Stimulated activated CD4-positive, alpha-beta T cell treated with anti-CD3 and anti-CD28 coated beads, Interleukin-12 subunit alpha, Interleukin-12 subunit beta, amount 100 ng/mL, for 48 hours (primary cell): ENCODE measurements at regions not wholly inside any gene's neighbourhood (a gene's known extent, or its start where the extent isn't known, plus 50 kb on each side); places are given as distances from the start of the nearest gene placed in this dataset.

ENCODE experiments used
- DNase-seq, 3 donors: peaks; one replicate each; pipeline ENCODE4 v3.0.0-alpha.2; 2020; ENCODE audit warnings: low read depth in 2 of 3, low spot score in 1 of 3

- no peak for DNase-seq
Observed at GRCh38 chr1:163655565-163655964, 333.8 kb downstream of the NUF2 start.

- DNase-seq = no peak
Observed at GRCh38 chr1:163656095-163656759, 334.5 kb downstream of the NUF2 start.

- DNase-seq = no peak
Observed at GRCh38 chr1:163657719-163658118, 336.0 kb downstream of the NUF2 start.

GRCh38 chr1:163661391-163661790 lies 339.6 kb downstream of the NUF2 start:
- no peak for DNase-seq

GRCh38 chr1:163664671-163665335 lies 343.0 kb downstream of the NUF2 start:
- DNase-seq = no peak

- DNase-seq = no peak
Observed at GRCh38 chr1:163668472-163668871, 346.7 kb downstream of the NUF2 start.

- DNase-seq = no peak
Observed at GRCh38 chr1:163670989-163671757, 349.4 kb downstream of the NUF2 start.

- DNase-seq = no peak
Observed at GRCh38 chr1:163672976-163673758, 351.4 kb downstream of the NUF2 start.

GRCh38 chr1:163673759-163674151 lies 352.0 kb downstream of the NUF2 start:
- DNase-seq = no peak

- DNase-seq = no peak
Observed at GRCh38 chr1:163674236-163674635, 352.5 kb downstream of the NUF2 start.

- DNase-seq = no peak
Observed at GRCh38 chr1:163684785-163685184, 363.0 kb downstream of the NUF2 start.

GRCh38 chr1:163692266-163692665 lies 370.5 kb downstream of the NUF2 start:
- DNase-seq = no peak

- no peak for DNase-seq
Observed at GRCh38 chr1:163697137-163697536, 375.4 kb downstream of the NUF2 start.

- no peak for DNase-seq
Observed at GRCh38 chr1:163701783-163702374, 380.1 kb downstream of the NUF2 start.

- no peak for DNase-seq
Observed at GRCh38 chr1:163703794-163704193, 382.0 kb downstream of the NUF2 start.

GRCh38 chr1:163706915-163707314 lies 385.2 kb downstream of the NUF2 start:
- DNase-seq = no peak

- DNase-seq = no peak
Observed at GRCh38 chr1:163709636-163710035, 387.9 kb downstream of the NUF2 start.

GRCh38 chr1:163712321-163712720 lies 390.6 kb downstream of the NUF2 start:
- DNase-seq = no peak

GRCh38 chr1:163720294-163720693 lies 398.5 kb downstream of the NUF2 start:
- DNase-seq = no peak

GRCh38 chr1:163725551-163725950 lies 403.8 kb downstream of the NUF2 start:
- no peak for DNase-seq

GRCh38 chr1:163730411-163730821 lies 408.7 kb downstream of the NUF2 start:
- DNase-seq = no peak
